ENCODE measurements at regions not wholly inside any gene's neighbourhood (a gene's known extent, or its start where the extent isn't known, plus 50 kb on each side); places are given as distances from the start of the nearest gene placed in this dataset.

DNA sequence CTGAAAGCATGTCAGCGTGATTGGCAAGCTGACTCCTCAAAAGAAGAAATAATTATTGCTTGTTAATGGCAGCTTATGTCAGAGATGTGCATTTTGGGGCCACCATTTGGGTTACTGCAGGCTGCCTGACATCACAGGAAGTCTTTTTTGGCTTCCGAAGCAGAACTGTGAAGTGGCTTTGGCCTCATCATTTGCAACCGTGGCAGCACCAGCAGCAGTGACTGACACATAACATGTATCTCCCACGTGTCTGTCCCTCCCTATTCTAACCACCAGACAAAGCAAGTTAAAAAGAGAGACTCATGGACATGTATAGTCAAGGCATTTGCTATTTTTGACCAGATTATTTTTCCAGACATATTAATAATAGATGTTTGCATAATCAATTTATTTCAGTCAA is 488.7 kb upstream of the ACVR2A start:
- TF ChIP-seq POLR2A (IDR thresholded peaks at IDR 0.05) (no peak), CTCF (IDR thresholded peaks at IDR 0.05) (no peak)
